HCT116 (cell line): ENCODE measurements at regions not wholly inside any gene's neighbourhood (a gene's known extent, or its start where the extent isn't known, plus 50 kb on each side); places are given as distances from the start of the nearest gene placed in this dataset.

Experiments
- CEBPB ChIP-seq: IDR thresholded peaks from 2 replicates; pipeline ENCODE4 v1.6.1; 2012; ENCODE audit warnings: low read depth
- EZH2 ChIP-seq: fragments of 200-600 bp; sonication (generic); IDR thresholded peaks from 2 replicates; pipeline ENCODE4 v1.6.1; 2017; ENCODE audit warnings: antibody characterized with exemption, mixed run types
- JUND ChIP-seq: IDR thresholded peaks from 2 replicates; pipeline ENCODE4 v1.6.1; 2012
- POLR2A ChIP-seq: IDR thresholded peaks from 2 replicates; pipeline ENCODE4 v1.7.0; 2011; ENCODE audit warnings: borderline replicate concordance; ENCODE audit not compliant: insufficient read depth, insufficient read length; ENCODE audit errors: extremely low read depth
- POLR2AphosphoS5 ChIP-seq: IDR thresholded peaks from 2 replicates; pipeline ENCODE4 v1.6.1; 2011; ENCODE audit warnings: mild to moderate bottlenecking, low read depth, low read length, moderate library complexity
- RAD21 ChIP-seq: IDR thresholded peaks from 2 replicates; pipeline ENCODE4 v1.6.1; 2012; ENCODE audit warnings: low read depth, mild to moderate bottlenecking
- SRF ChIP-seq: IDR thresholded peaks from 2 replicates; pipeline ENCODE4 v1.6.1; 2012; ENCODE audit warnings: low read depth
- YY1 ChIP-seq: IDR thresholded peaks from 2 replicates; pipeline ENCODE4 v1.6.1; 2011; ENCODE audit warnings: low read length, low read depth, moderate library complexity, mild to moderate bottlenecking; ENCODE audit not compliant: insufficient replicate concordance; ENCODE audit errors: extremely low read depth
- ZFX ChIP-seq: fragments of 450-650 bp; IDR thresholded peaks from 2 replicates; pipeline ENCODE4 v1.6.1; 2017
- TF ChIP-seq, protein P1 (sequence below), 3 experiments: fragments of 200-600 bp in 1 of 3; sonication (generic) in 1 of 3; IDR thresholded peaks in 2 of 3; conservative IDR thresholded peaks in 1 of 3; 2 replicates each; pipeline ENCODE4 v1.5.1; 2012 to 2017; ENCODE audit warnings: low read depth in 2 of 3, low read length in 2 of 3, antibody characterized with exemption in 1 of 3, borderline replicate concordance in 1 of 3, control low read depth in 1 of 3, mild to moderate bottlenecking in 1 of 3, mixed read lengths in 1 of 3, mixed run types in 1 of 3, moderate library complexity in 1 of 3; ENCODE audit not compliant: insufficient read depth in 1 of 3

DNA sequence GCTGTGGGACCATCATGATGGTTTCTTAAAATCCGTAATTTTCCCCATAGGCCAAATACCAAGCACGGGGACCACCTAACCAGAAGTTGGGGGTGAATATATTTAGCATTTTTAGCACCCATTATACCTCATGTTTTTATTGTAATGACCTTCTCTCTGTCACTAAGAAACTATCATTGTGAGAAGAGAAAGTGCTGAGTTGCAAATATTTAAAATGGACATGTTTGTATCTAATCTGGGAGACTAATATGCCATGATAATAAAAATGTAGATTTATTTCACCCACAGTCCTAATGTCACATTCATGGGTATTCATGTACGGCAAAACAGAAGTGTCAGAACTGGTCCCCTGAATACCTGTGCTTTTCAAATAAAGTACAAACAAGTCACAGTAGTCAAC lies 398.9 kb upstream of the NR2F2 start:
- TF ChIP-seq, protein P1, sequence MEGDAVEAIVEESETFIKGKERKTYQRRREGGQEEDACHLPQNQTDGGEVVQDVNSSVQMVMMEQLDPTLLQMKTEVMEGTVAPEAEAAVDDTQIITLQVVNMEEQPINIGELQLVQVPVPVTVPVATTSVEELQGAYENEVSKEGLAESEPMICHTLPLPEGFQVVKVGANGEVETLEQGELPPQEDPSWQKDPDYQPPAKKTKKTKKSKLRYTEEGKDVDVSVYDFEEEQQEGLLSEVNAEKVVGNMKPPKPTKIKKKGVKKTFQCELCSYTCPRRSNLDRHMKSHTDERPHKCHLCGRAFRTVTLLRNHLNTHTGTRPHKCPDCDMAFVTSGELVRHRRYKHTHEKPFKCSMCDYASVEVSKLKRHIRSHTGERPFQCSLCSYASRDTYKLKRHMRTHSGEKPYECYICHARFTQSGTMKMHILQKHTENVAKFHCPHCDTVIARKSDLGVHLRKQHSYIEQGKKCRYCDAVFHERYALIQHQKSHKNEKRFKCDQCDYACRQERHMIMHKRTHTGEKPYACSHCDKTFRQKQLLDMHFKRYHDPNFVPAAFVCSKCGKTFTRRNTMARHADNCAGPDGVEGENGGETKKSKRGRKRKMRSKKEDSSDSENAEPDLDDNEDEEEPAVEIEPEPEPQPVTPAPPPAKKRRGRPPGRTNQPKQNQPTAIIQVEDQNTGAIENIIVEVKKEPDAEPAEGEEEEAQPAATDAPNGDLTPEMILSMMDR (IDR thresholded peaks at IDR 0.05 in 2 of 3, conservative IDR thresholded peaks at IDR 0.05 in 1 of 3; ENCODE audit: borderline replicate concordance in 1 of 3, insufficient read depth in 1 of 3, low read depth in 2 of 3, low read length in 2 of 3) = no peak
- no peak for TF ChIP-seq YY1
- no peak for TF ChIP-seq CEBPB
- no peak for TF ChIP-seq RAD21
- no peak for TF ChIP-seq EZH2
- no peak for TF ChIP-seq POLR2AphosphoS5
- TF ChIP-seq JUND = no peak
- no peak for TF ChIP-seq POLR2A
- TF ChIP-seq ZFX = no peak
- no peak for TF ChIP-seq SRF
